ENCODE measurements at regions not wholly inside any gene's neighbourhood (a gene's known extent, or its start where the extent isn't known, plus 50 kb on each side); places are given as distances from the start of the nearest gene placed in this dataset.
"Not testable (repeated sequence)": the region's sequence is repeated elsewhere in the genome, so short reads cannot be mapped to it uniquely, and the experiment has no call there.

DNA sequence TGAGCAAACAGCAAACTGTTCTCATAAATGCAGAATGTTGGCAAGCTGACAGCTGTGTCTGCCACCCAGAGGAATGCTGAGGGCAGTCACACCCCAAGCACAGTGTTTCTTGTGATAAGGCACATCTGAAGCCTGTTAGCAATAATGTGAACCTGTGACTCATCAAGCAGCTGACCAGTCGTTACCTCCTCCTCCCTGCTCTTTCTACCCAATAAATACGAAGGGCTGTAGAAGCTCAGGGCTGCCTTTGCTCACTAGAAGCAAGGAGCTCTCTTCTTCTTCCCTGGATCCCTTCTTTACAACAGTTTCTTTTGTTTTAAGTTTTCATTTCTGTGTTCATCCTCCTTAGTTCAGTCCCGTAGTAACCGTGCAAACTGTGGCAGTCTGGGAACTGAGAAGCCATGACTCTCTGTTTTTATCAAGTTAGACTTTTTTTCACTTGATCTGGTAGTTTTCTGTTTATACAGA is 160.3 kb upstream of the ZNF184 start:
- not testable (repeated sequence) for TF ChIP-seq POLR2A, POLR2AphosphoS5 (IDR thresholded peaks at IDR 0.05)
- TF ChIP-seq, protein P1, sequence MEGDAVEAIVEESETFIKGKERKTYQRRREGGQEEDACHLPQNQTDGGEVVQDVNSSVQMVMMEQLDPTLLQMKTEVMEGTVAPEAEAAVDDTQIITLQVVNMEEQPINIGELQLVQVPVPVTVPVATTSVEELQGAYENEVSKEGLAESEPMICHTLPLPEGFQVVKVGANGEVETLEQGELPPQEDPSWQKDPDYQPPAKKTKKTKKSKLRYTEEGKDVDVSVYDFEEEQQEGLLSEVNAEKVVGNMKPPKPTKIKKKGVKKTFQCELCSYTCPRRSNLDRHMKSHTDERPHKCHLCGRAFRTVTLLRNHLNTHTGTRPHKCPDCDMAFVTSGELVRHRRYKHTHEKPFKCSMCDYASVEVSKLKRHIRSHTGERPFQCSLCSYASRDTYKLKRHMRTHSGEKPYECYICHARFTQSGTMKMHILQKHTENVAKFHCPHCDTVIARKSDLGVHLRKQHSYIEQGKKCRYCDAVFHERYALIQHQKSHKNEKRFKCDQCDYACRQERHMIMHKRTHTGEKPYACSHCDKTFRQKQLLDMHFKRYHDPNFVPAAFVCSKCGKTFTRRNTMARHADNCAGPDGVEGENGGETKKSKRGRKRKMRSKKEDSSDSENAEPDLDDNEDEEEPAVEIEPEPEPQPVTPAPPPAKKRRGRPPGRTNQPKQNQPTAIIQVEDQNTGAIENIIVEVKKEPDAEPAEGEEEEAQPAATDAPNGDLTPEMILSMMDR (IDR thresholded peaks at IDR 0.05 in 8 of 11, conservative IDR thresholded peaks at IDR 0.05 in 3 of 11), result not testable (repeated sequence)
